OCI-LY3 (cell line): ENCODE measurements at regions not wholly inside any gene's neighbourhood (a gene's known extent, or its start where the extent isn't known, plus 50 kb on each side); places are given as distances from the start of the nearest gene placed in this dataset.

ENCODE experiments used
- H2AFZ ChIP-seq: fragments of 200-600, 300-600 bp; shearing (Covaris generic); 2 replicates; pipeline ENCODE4 v1.6.0; 2014; ENCODE audit warnings: antibody characterized with exemption, low read depth, low read length
- H3K27ac ChIP-seq: fragments of 200-600, 300-600 bp; sonication (generic); 2 replicates; pipeline ENCODE4 v1.5.1; 2014; ENCODE audit warnings: mild to moderate bottlenecking, low read length, moderate library complexity, mixed read lengths
- H3K27me3 ChIP-seq: fragments of 200-600, 300-600 bp; sonication (generic); 2 replicates; pipeline ENCODE4 v1.6.1; 2014; ENCODE audit warnings: low read depth, low read length, mixed read lengths
- H3K36me3 ChIP-seq: fragments of 200-600, 300-600 bp; sonication (generic); replicated peaks from 2 replicates; pipeline ENCODE3; 2014; ENCODE audit warnings: low read depth, low read length, mixed read lengths
- H3K4me1 ChIP-seq: fragments of 300-600, 200-600 bp; sonication (generic); 2 replicates; pipeline ENCODE4 v1.6.1; 2014; ENCODE audit warnings: low read length, mixed read lengths
- H3K4me2 ChIP-seq: fragments of 200-600, 300-600 bp; sonication (generic); 2 replicates; pipeline ENCODE4 v1.6.1; 2014; ENCODE audit warnings: low read length, mixed read lengths
- H3K4me3 ChIP-seq: fragments of 300-600, 200-600 bp; sonication (generic); 2 replicates; pipeline ENCODE4 v1.5.1; 2014; ENCODE audit warnings: antibody characterized with exemption, mild to moderate bottlenecking, low read length, moderate library complexity
- H3K79me2 ChIP-seq: fragments of 300-600, 200-600 bp; shearing (Covaris generic); 2 replicates; pipeline ENCODE4 v1.6.1; 2014; ENCODE audit warnings: mild to moderate bottlenecking, low read length, mixed read lengths
- H3K9ac ChIP-seq: fragments of 300-600, 200-600 bp; shearing (Covaris generic); 2 replicates; pipeline ENCODE4 v1.6.0; 2014; ENCODE audit warnings: mild to moderate bottlenecking, low read length, moderate library complexity
- H3K9me3 ChIP-seq: fragments of 200-600, 300-600 bp; shearing (Covaris generic); 2 replicates; pipeline ENCODE4 v1.6.1; 2014; ENCODE audit warnings: low read length, mixed read lengths; ENCODE audit not compliant: insufficient read depth
- H4K20me1 ChIP-seq: fragments of 200-600, 300-600 bp; sonication (generic); 2 replicates; pipeline ENCODE4 v1.6.1; 2016; ENCODE audit warnings: low read length, mixed read lengths; ENCODE audit not compliant: insufficient read depth
- CTCF ChIP-seq: fragments of 200-600, 300-600 bp; sonication (generic); IDR thresholded peaks from 2 replicates; pipeline ENCODE4 v1.5.1; 2014; ENCODE audit warnings: antibody characterized with exemption, low read length, low read depth
- EZH2phosphoT487 ChIP-seq: fragments of 200-600 bp; shearing (Covaris generic); IDR thresholded peaks from 2 replicates; pipeline ENCODE4 v1.6.1; 2018; ENCODE audit warnings: antibody characterized with exemption, mixed run types, low read depth

- no peaks in the 10 kb centered on the region for H4K20me1 ChIP-seq
- no peaks in the 10 kb centered on the region for H3K9me3 ChIP-seq
- no peak overlapping the region for H3K9ac ChIP-seq
- no peaks in the 10 kb centered on the region for H3K79me2 ChIP-seq
- no peaks in the 10 kb centered on the region for H3K4me1 ChIP-seq
- no peak overlapping the region for H2AFZ ChIP-seq
- H3K36me3 ChIP-seq, result no peaks in the 10 kb centered on the region
- no peaks in the 10 kb centered on the region for H3K27me3 ChIP-seq
- H3K4me2 ChIP-seq, result no peak overlapping the region
- H3K4me3 ChIP-seq, result no peak overlapping the region
- TF ChIP-seq CTCF, result no peak
- TF ChIP-seq EZH2phosphoT487, result no peak
- no peak overlapping the region for H3K27ac ChIP-seq
Observed at GRCh38 chr5:3659907-3660306, 64.3 kb downstream of the IRX1 start.

GRCh38 chr5:3660630-3661029 lies 65.0 kb downstream of the IRX1 start:
- H3K9ac ChIP-seq, result no peak overlapping the region
- no peaks in the 10 kb centered on the region for H3K36me3 ChIP-seq
- TF ChIP-seq CTCF (no peak), EZH2phosphoT487 (no peak)
- H3K4me3 ChIP-seq, result no peak overlapping the region
- H3K4me1 ChIP-seq, result no peaks in the 10 kb centered on the region
- H3K79me2 ChIP-seq, result no peaks in the 10 kb centered on the region
- no peaks in the 10 kb centered on the region for H3K9me3 ChIP-seq
- no peak overlapping the region for H3K27ac ChIP-seq
- no peak overlapping the region for H2AFZ ChIP-seq
- no peaks in the 10 kb centered on the region for H4K20me1 ChIP-seq
- H3K27me3 ChIP-seq, result no peaks in the 10 kb centered on the region
- H3K4me2 ChIP-seq, result no peak overlapping the region

GRCh38 chr5:3661755-3662296 lies 66.2 kb downstream of the IRX1 start:
- no peaks in the 10 kb centered on the region for H4K20me1 ChIP-seq
- TF ChIP-seq EZH2phosphoT487 (no peak), CTCF (no peak)
- no peak overlapping the region for H3K27ac ChIP-seq
- no peak overlapping the region for H2AFZ ChIP-seq
- H3K9ac ChIP-seq, result no peak overlapping the region
- H3K4me3 ChIP-seq, result no peak overlapping the region
- H3K4me2 ChIP-seq, result no peak overlapping the region
- no peaks in the 10 kb centered on the region for H3K9me3 ChIP-seq
- H3K4me1 ChIP-seq, result no peaks in the 10 kb centered on the region
- no peaks in the 10 kb centered on the region for H3K27me3 ChIP-seq
- no peaks in the 10 kb centered on the region for H3K79me2 ChIP-seq
- H3K36me3 ChIP-seq, result no peaks in the 10 kb centered on the region

GRCh38 chr5:3662344-3662743 lies 66.7 kb downstream of the IRX1 start:
- no peaks in the 10 kb centered on the region for H3K4me1 ChIP-seq
- H3K4me3 ChIP-seq, result no peak overlapping the region
- H4K20me1 ChIP-seq, result no peaks in the 10 kb centered on the region
- H3K4me2 ChIP-seq, result no peak overlapping the region
- no peaks in the 10 kb centered on the region for H3K36me3 ChIP-seq
- H3K9me3 ChIP-seq, result no peaks in the 10 kb centered on the region
- H3K9ac ChIP-seq, result no peak overlapping the region
- no peak overlapping the region for H3K27ac ChIP-seq
- H3K79me2 ChIP-seq, result no peaks in the 10 kb centered on the region
- TF ChIP-seq EZH2phosphoT487, result no peak
- TF ChIP-seq CTCF, result no peak
- no peaks in the 10 kb centered on the region for H3K27me3 ChIP-seq
- H2AFZ ChIP-seq, result no peak overlapping the region
